ENCODE measurements at regions not wholly inside any gene's neighbourhood (a gene's known extent, or its start where the extent isn't known, plus 50 kb on each side); places are given as distances from the start of the nearest gene placed in this dataset.

GRCh38 chr7:7114575-7115291 lies 67.6 kb upstream of the C1GALT1 start:
- no CpG with 5 or more reads among the region's 6 CpGs for WGBS (ENCODE audit: extremely low coverage, insufficient coverage, low lambda C conversion rate)
- Histone ChIP-seq H3K56ac (ENCODE audit: low read length) (no peak overlapping the region), H2BK5ac (ENCODE audit: low read length) (no peak overlapping the region), H3K79me1 (ENCODE audit: low read length) (no peaks in the 10 kb centered on the region), H4K8ac (ENCODE audit: low read depth, low read length) (no peak overlapping the region), H3K4ac (ENCODE audit: low read depth, low read length) (no peak overlapping the region), H3K4me3 (ENCODE audit: low read length) (no peak overlapping the region), H3K18ac (ENCODE audit: low read length) (no peak overlapping the region), H3K36me3 (ENCODE audit: control insufficient read depth, insufficient read depth, low read length) (no peaks in the 10 kb centered on the region), H3K27ac (ENCODE audit: low read depth, low read length) (no peak overlapping the region), H3K79me2 (ENCODE audit: control insufficient read depth, insufficient read depth, low read length) (no peaks in the 10 kb centered on the region), H2BK15ac (replicated peaks; ENCODE audit: low read depth) (no peak overlapping the region), H3K4me1 (ENCODE audit: control insufficient read depth, low read depth, low read length) (no peaks in the 10 kb centered on the region), H3K23ac (ENCODE audit: low read length) (no peak overlapping the region), H2AK5ac (ENCODE audit: low read length) (no peak overlapping the region), H3K27me3 (ENCODE audit: insufficient read depth, low read length, poor library complexity) (no peaks in the 10 kb centered on the region), H4K5ac (ENCODE audit: low read length) (no peak overlapping the region), H2BK120ac (ENCODE audit: low read depth, low read length) (no peak overlapping the region), H3K9ac (ENCODE audit: low read length) (no peak overlapping the region), H3K4me2 (ENCODE audit: low read length) (no peak overlapping the region)
- DNase-seq = no peak

- Histone ChIP-seq H2BK5ac (ENCODE audit: low read length) (no peak overlapping the region), H2BK15ac (replicated peaks; ENCODE audit: low read depth) (no peak overlapping the region), H3K36me3 (ENCODE audit: control insufficient read depth, insufficient read depth, low read length) (no peaks in the 10 kb centered on the region), H3K27me3 (ENCODE audit: insufficient read depth, low read length, poor library complexity) (no peaks in the 10 kb centered on the region), H3K27ac (ENCODE audit: low read depth, low read length) (no peak overlapping the region), H4K5ac (ENCODE audit: low read length) (no peak overlapping the region), H3K4ac (ENCODE audit: low read depth, low read length) (peak overlapping the region; percentile 10), H3K4me2 (ENCODE audit: low read length) (no peak overlapping the region), H3K9ac (ENCODE audit: low read length) (no peak overlapping the region), H3K4me3 (ENCODE audit: low read length) (no peak overlapping the region), H2AK5ac (ENCODE audit: low read length) (no peak overlapping the region), H4K8ac (ENCODE audit: low read depth, low read length) (no peak overlapping the region), H3K79me1 (ENCODE audit: low read length) (no peaks in the 10 kb centered on the region), H2BK120ac (ENCODE audit: low read depth, low read length) (no peak overlapping the region), H3K4me1 (ENCODE audit: control insufficient read depth, low read depth, low read length) (no peaks in the 10 kb centered on the region), H3K79me2 (ENCODE audit: control insufficient read depth, insufficient read depth, low read length) (no peaks in the 10 kb centered on the region), H3K18ac (ENCODE audit: low read length) (no peak overlapping the region), H3K23ac (ENCODE audit: low read length) (no peak overlapping the region), H3K56ac (ENCODE audit: low read length) (peak overlapping the region; percentile 12)
- DNase-seq = no peak
- WGBS (ENCODE audit: extremely low coverage, insufficient coverage, low lambda C conversion rate) = no CpG with 5 or more reads among the region's 10 CpGs
Measured at GRCh38 chr7:7117935-7118586, 64.3 kb upstream of the C1GALT1 start.

DNA sequence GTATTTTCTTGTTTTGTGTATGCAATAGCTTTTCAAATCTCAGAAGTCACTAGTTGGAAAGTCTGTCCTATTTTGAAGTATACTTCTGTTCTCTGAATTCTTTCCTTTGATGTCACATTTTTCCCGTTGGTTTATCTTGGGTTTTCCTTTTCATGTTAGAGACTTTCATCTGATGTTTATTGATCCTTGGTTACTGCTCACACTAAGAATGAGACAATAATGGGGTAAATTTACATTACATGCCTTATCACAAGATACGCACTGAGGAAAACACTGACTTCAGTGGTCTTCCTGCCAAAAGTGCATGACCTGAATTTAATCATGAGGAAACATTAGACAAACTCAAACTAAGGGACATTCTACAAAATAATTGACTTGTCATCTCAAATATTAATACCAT lies 63.5 kb upstream of the C1GALT1 start:
- no peak overlapping the region for H2BK15ac ChIP-seq (replicated peaks; ENCODE audit: low read depth)
- no peaks in the 10 kb centered on the region for H3K79me1 ChIP-seq (ENCODE audit: low read length)
- no peak overlapping the region for H3K23ac ChIP-seq (ENCODE audit: low read length)
- no peak overlapping the region for H2BK5ac ChIP-seq (ENCODE audit: low read length)
- H4K5ac ChIP-seq (ENCODE audit: low read length) = no peak overlapping the region
- no peaks in the 10 kb centered on the region for H3K79me2 ChIP-seq (ENCODE audit: control insufficient read depth, insufficient read depth, low read length)
- no peak overlapping the region for H2AK5ac ChIP-seq (ENCODE audit: low read length)
- H3K56ac ChIP-seq (ENCODE audit: low read length) = no peak overlapping the region
- no peaks in the 10 kb centered on the region for H3K27me3 ChIP-seq (ENCODE audit: insufficient read depth, low read length, poor library complexity)
- no peak overlapping the region for H3K4ac ChIP-seq (ENCODE audit: low read depth, low read length)
- no peak for DNase-seq
- no peaks in the 10 kb centered on the region for H3K4me1 ChIP-seq (ENCODE audit: control insufficient read depth, low read depth, low read length)
- no peak overlapping the region for H3K4me3 ChIP-seq (ENCODE audit: low read length)
- no peak overlapping the region for H2BK120ac ChIP-seq (ENCODE audit: low read depth, low read length)
- no peak overlapping the region for H3K4me2 ChIP-seq (ENCODE audit: low read length)
- no peak overlapping the region for H3K9ac ChIP-seq (ENCODE audit: low read length)
- H3K36me3 ChIP-seq (ENCODE audit: control insufficient read depth, insufficient read depth, low read length) = no peaks in the 10 kb centered on the region
- no peak overlapping the region for H3K27ac ChIP-seq (ENCODE audit: low read depth, low read length)
- WGBS (ENCODE audit: extremely low coverage, insufficient coverage, low lambda C conversion rate) = no CpG with 5 or more reads among the region's 2 CpGs
- H3K18ac ChIP-seq (ENCODE audit: low read length) = no peak overlapping the region
- no peak overlapping the region for H4K8ac ChIP-seq (ENCODE audit: low read depth, low read length)

DNA sequence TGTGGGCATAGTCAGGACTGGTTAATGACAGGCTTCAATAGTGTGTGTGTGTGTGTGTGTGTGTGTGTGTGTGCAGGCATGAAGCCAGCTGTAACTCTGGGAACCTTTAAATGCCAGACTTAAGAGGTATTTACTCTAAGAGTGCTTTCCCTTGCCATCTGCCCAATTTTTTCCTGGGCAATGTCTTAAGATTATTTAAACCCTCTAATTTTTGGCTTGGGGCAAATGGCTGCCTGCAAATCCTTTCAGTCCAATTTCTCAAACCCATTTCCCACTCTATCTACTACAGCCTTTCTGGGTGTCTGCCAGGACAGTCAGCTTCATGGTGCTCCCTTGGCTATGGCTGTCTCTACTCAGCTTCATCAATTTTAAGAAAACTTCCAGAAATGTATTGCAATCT lies 62.6 kb upstream of the C1GALT1 start:
- Histone ChIP-seq H3K56ac (ENCODE audit: low read length) (no peak overlapping the region), H3K4me2 (ENCODE audit: low read length) (no peak overlapping the region), H3K27me3 (ENCODE audit: insufficient read depth, low read length, poor library complexity) (no peaks in the 10 kb centered on the region), H4K8ac (ENCODE audit: low read depth, low read length) (no peak overlapping the region), H3K79me2 (ENCODE audit: control insufficient read depth, insufficient read depth, low read length) (no peaks in the 10 kb centered on the region), H3K18ac (ENCODE audit: low read length) (no peak overlapping the region), H3K27ac (ENCODE audit: low read depth, low read length) (no peak overlapping the region), H2BK120ac (ENCODE audit: low read depth, low read length) (no peak overlapping the region), H3K23ac (ENCODE audit: low read length) (no peak overlapping the region), H3K4me1 (ENCODE audit: control insufficient read depth, low read depth, low read length) (no peaks in the 10 kb centered on the region), H2BK5ac (ENCODE audit: low read length) (no peak overlapping the region), H2BK15ac (replicated peaks; ENCODE audit: low read depth) (no peak overlapping the region), H3K79me1 (ENCODE audit: low read length) (no peaks in the 10 kb centered on the region), H4K5ac (ENCODE audit: low read length) (no peak overlapping the region), H3K9ac (ENCODE audit: low read length) (no peak overlapping the region), H2AK5ac (ENCODE audit: low read length) (no peak overlapping the region), H3K4ac (ENCODE audit: low read depth, low read length) (no peak overlapping the region), H3K4me3 (ENCODE audit: low read length) (no peak overlapping the region), H3K36me3 (ENCODE audit: control insufficient read depth, insufficient read depth, low read length) (no peaks in the 10 kb centered on the region)
- DNase-seq = no peak

DNA sequence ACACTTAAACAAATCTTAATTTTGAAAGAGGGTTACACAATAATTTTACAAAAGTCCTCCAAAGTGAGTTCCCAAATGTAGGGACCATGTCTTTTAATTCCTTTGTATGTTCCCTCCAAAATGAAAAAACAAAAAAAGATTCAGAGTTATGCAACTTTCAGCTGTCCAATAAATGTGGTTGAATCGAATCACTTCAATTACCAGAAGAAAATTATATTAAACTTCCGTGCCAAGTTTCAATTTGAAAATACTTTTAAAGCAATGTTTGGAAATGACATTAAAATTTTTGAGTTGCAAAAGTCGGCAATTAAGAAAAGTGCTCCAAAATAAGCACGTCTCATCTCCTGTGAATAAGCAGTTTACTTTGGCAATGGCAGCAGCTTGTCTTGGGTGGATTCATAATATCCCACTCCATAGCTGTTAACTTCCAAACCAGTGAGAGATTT lies 60.3 kb upstream of the C1GALT1 start:
- no peak overlapping the region for H3K4ac ChIP-seq (ENCODE audit: low read depth, low read length)
- H2BK15ac ChIP-seq (replicated peaks; ENCODE audit: low read depth) = no peak overlapping the region
- H3K4me3 ChIP-seq (ENCODE audit: low read length) = no peak overlapping the region
- no peak overlapping the region for H4K5ac ChIP-seq (ENCODE audit: low read length)
- H3K18ac ChIP-seq (ENCODE audit: low read length) = no peak overlapping the region
- H3K27ac ChIP-seq (ENCODE audit: low read depth, low read length) = no peak overlapping the region
- H3K27me3 ChIP-seq (ENCODE audit: insufficient read depth, low read length, poor library complexity) = no peaks in the 10 kb centered on the region
- H3K9ac ChIP-seq (ENCODE audit: low read length) = no peak overlapping the region
- H4K8ac ChIP-seq (ENCODE audit: low read depth, low read length) = no peak overlapping the region
- H3K56ac ChIP-seq (ENCODE audit: low read length) = no peak overlapping the region
- DNase-seq = no peak
- no peak overlapping the region for H2BK5ac ChIP-seq (ENCODE audit: low read length)
- no peaks in the 10 kb centered on the region for H3K4me1 ChIP-seq (ENCODE audit: control insufficient read depth, low read depth, low read length)
- no peak overlapping the region for H3K23ac ChIP-seq (ENCODE audit: low read length)
- H3K79me2 ChIP-seq (ENCODE audit: control insufficient read depth, insufficient read depth, low read length) = no peaks in the 10 kb centered on the region
- no peak overlapping the region for H2AK5ac ChIP-seq (ENCODE audit: low read length)
- H2BK120ac ChIP-seq (ENCODE audit: low read depth, low read length) = no peak overlapping the region
- no CpG with 5 or more reads among the region's 4 CpGs for WGBS (ENCODE audit: extremely low coverage, insufficient coverage, low lambda C conversion rate)
- H3K4me2 ChIP-seq (ENCODE audit: low read length) = no peak overlapping the region
- H3K79me1 ChIP-seq (ENCODE audit: low read length) = no peaks in the 10 kb centered on the region
- H3K36me3 ChIP-seq (ENCODE audit: control insufficient read depth, insufficient read depth, low read length) = no peaks in the 10 kb centered on the region
